Lower lobe of right lung (tissue), 2 donors: ENCODE measurements at regions not wholly inside any gene's neighbourhood (a gene's known extent, or its start where the extent isn't known, plus 50 kb on each side); places are given as distances from the start of the nearest gene placed in this dataset.

ENCODE experiments used
- ATAC-seq, 2 donors: fragments of 200-7000 bp; cut with Tn5 transposase; one replicate each; pipeline ENCODE4 v1.9.1; 2020 to 2022; ENCODE audit warnings: mild to moderate bottlenecking in 2 of 2, moderate library complexity in 2 of 2
- DNase-seq: peaks from one replicate; pipeline ENCODE4 v3.0.0-alpha.2; 2020
- H3K27ac ChIP-seq: fragments of 200-600 bp; one replicate; pipeline ENCODE4 v1.8.0; 2022
- H3K27me3 ChIP-seq: fragments of 200-600 bp; one replicate; pipeline ENCODE4 v1.8.0; 2022; ENCODE audit warnings: low read depth
- H3K36me3 ChIP-seq: fragments of 200-600 bp; one replicate; pipeline ENCODE4 v1.8.0; 2022; ENCODE audit warnings: mild to moderate bottlenecking
- H3K4me1 ChIP-seq: fragments of 200-600 bp; one replicate; pipeline ENCODE4 v1.8.0; 2022
- H3K4me3 ChIP-seq: fragments of 200-600 bp; one replicate; pipeline ENCODE4 v1.8.0; 2022; ENCODE audit warnings: mild to moderate bottlenecking
- H3K9me3 ChIP-seq: fragments of 200-600 bp; one replicate; pipeline ENCODE4 v1.8.0; 2022
- CTCF ChIP-seq: fragments of 200-600 bp; IDR thresholded peaks from one replicate; pipeline ENCODE4 v1.8.0; 2022; ENCODE audit warnings: antibody characterized with exemption, mild to moderate bottlenecking
- intact Hi-C: fragments of 100-400 bp; cut with DNase I; formaldehyde crosslinking; loops from one replicate; pipeline ENCODE4 v1.11.0; 2022
- donor health status: DM: no; HTN: yes; CAD: no; lungs with severe emphysema.

DNA sequence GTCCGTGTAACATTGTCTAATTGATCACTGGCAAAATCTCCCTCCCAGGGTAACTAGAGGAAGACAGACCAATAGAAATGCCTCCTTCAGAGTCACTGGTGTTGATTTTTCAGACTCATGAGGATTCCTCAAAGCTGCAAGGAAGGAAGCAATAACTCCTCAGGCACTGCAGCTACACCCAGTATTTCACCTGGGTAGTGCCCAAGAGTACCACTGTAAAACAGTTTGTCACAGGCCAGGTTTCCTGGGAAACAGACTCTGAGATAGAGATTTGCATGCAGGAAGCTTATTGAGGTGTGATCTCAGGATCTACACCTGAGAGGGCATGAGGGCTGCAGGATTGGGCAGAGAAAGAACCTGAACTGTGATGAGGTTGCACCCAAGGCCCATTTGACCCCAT is 240.7 kb upstream of the ATP6AP2 start:
- Histone ChIP-seq H3K4me3 (no peak overlapping the region), H3K27ac (no peak overlapping the region), H3K9me3 (no peaks in the 10 kb centered on the region), H3K36me3 (no peaks in the 10 kb centered on the region), H3K4me1 (no peaks in the 10 kb centered on the region), H3K27me3 (no peaks in the 10 kb centered on the region)
- intact Hi-C loops = no loop called here
- DNase-seq (no peak), ATAC-seq (no peak)
- no peak for TF ChIP-seq CTCF

DNA sequence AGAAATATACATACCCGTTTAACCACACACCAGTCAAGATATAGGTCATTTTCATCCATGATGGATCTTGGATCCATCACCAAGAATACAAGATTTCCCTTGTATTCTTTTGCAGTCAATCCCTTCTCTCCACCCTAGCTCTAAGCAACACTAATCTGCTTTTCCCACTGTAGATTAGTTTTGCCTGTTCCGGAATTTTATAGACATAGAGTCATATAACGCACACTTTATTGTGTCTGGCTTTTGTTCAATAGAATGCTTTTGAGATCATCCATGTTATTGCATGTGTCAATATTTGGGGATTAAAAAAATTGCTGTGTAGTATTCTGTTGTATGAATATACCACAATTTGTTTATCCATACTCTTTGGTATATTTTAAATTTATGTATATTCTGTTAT is 235.6 kb upstream of the BCOR start:
- H3K9me3 ChIP-seq = no peaks in the 10 kb centered on the region
- no peak for DNase-seq
- ATAC-seq = no peak
- no peaks in the 10 kb centered on the region for H3K4me1 ChIP-seq
- no peaks in the 10 kb centered on the region for H3K36me3 ChIP-seq
- TF ChIP-seq CTCF = no peak
- no peak overlapping the region for H3K27ac ChIP-seq
- H3K4me3 ChIP-seq = no peak overlapping the region
- intact Hi-C loops = no loop called here
- H3K27me3 ChIP-seq = no peaks in the 10 kb centered on the region

DNA sequence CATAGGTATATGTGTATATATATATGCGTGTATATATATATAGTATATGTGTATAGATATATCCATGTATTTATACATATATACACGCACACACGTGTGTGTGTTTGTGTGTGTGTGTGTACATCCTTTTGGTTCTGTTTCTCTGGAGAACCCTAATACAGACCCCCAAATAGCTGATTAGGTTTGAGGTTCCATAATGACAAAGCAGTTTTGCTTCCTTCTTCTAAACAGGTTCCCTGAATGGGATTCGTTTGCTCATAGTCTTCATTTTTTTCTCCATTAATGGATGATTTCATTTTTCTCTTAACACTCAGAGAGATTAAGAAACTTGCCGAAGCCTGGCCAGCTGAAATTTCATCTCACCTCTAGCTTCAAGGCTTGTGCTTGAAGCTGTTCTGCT is 234.0 kb upstream of the BCOR start:
- H3K27ac ChIP-seq = no peak overlapping the region
- no peak for DNase-seq
- no peaks in the 10 kb centered on the region for H3K27me3 ChIP-seq
- no peak for TF ChIP-seq CTCF
- no peak overlapping the region for H3K4me3 ChIP-seq
- H3K9me3 ChIP-seq = no peaks in the 10 kb centered on the region
- intact Hi-C loops = no loop called here
- ATAC-seq = no peak
- H3K4me1 ChIP-seq = no peaks in the 10 kb centered on the region
- no peaks in the 10 kb centered on the region for H3K36me3 ChIP-seq

- DNase-seq (no peak), ATAC-seq (no peak)
- intact Hi-C loops = no loop called here
- Histone ChIP-seq H3K4me3 (no peak overlapping the region), H3K4me1 (no peaks in the 10 kb centered on the region), H3K9me3 (no peaks in the 10 kb centered on the region), H3K27ac (no peak overlapping the region), H3K27me3 (no peaks in the 10 kb centered on the region), H3K36me3 (no peaks in the 10 kb centered on the region)
- TF ChIP-seq CTCF = no peak
Measured at GRCh38 chrX:40331353-40331752, 233.6 kb upstream of the BCOR start.

DNA sequence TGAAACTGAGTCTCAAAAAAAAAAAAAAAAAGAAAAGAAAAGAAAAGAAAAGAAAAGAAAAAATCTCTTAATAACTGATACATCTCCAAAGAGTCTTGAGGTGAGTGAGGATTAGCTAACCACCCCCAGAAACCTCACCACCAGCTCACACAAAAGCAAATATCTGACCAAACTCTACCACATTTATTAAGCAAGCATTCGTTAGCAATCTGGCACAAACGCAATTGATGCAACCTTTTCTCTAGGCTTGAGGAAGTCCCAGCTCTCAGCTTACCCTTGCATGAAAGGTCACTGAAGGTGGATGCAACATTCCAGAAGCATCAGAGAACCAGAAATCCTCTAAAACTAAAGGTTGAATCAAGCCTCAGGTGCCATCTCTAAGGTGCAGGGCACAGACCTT is 231.9 kb upstream of the BCOR start:
- ATAC-seq = no peak
- no peak for TF ChIP-seq CTCF
- intact Hi-C loops = no loop called here
- Histone ChIP-seq H3K36me3 (no peaks in the 10 kb centered on the region), H3K9me3 (no peaks in the 10 kb centered on the region), H3K27me3 (no peaks in the 10 kb centered on the region), H3K27ac (no peak overlapping the region), H3K4me3 (no peak overlapping the region), H3K4me1 (no peaks in the 10 kb centered on the region)
- no peak for DNase-seq

GRCh38 chrX:40327085-40327484 is 229.3 kb upstream of the BCOR start:
- intact Hi-C loops = no loop called here
- H3K27ac ChIP-seq = no peak overlapping the region
- H3K9me3 ChIP-seq = no peaks in the 10 kb centered on the region
- H3K4me1 ChIP-seq = no peaks in the 10 kb centered on the region
- ATAC-seq = no peak
- no peak overlapping the region for H3K4me3 ChIP-seq
- no peak for DNase-seq
- H3K36me3 ChIP-seq = no peaks in the 10 kb centered on the region
- H3K27me3 ChIP-seq = no peaks in the 10 kb centered on the region
- TF ChIP-seq CTCF = no peak
